CD1c-positive myeloid dendritic cell (primary cell): ENCODE measurements at regions not wholly inside any gene's neighbourhood (a gene's known extent, or its start where the extent isn't known, plus 50 kb on each side); places are given as distances from the start of the nearest gene placed in this dataset.
A peak's percentile ranks its signal among the peaks of the same experiment; 100 is the strongest.

Source experiments
- DNase-seq: peaks from one replicate; pipeline ENCODE4 v3.0.0-alpha.2; 2016; ENCODE audit errors: extremely low spot score

- DNase-seq: no peak
These were observed 128.8 kb upstream of the FOXF1 start for GRCh38 chr16:86381491-86381890.

GRCh38 chr16:86382067-86382773, 128.1 kb upstream of the FOXF1 start:
- no peak for DNase-seq

- DNase-seq: no peak
These were observed 127.4 kb upstream of the FOXF1 start for GRCh38 chr16:86382774-86383407.

- DNase-seq: peak; percentile 30
These were observed 126.7 kb upstream of the FOXF1 start for GRCh38 chr16:86383488-86384262.

- peak; percentile 34 for DNase-seq
These were observed 126.1 kb upstream of the FOXF1 start for GRCh38 chr16:86384263-86384649.

- no peak for DNase-seq
These were observed 125.3 kb upstream of the FOXF1 start for GRCh38 chr16:86384980-86385379.

- DNase-seq: peak; percentile 60
These were observed 122.6 kb upstream of the FOXF1 start for GRCh38 chr16:86387468-86388440.

GRCh38 chr16:86388976-86389375, 121.4 kb upstream of the FOXF1 start:
- DNase-seq: no peak

- no peak for DNase-seq
These were observed 120.6 kb upstream of the FOXF1 start for GRCh38 chr16:86389566-86390328.

- DNase-seq: no peak
These were observed 120.0 kb upstream of the FOXF1 start for GRCh38 chr16:86390335-86390734.

GRCh38 chr16:86391486-86391885, 118.8 kb upstream of the FOXF1 start:
- no peak for DNase-seq

- no peak for DNase-seq
These were observed 118.3 kb upstream of the FOXF1 start for GRCh38 chr16:86391984-86392383.

- no peak for DNase-seq
These were observed 117.7 kb upstream of the FOXF1 start for GRCh38 chr16:86392436-86393152.

- no peak for DNase-seq
These were observed 116.3 kb upstream of the FOXF1 start for GRCh38 chr16:86393907-86394626.

GRCh38 chr16:86395477-86395876, 114.8 kb upstream of the FOXF1 start:
- DNase-seq: no peak

GRCh38 chr16:86396422-86396821, 113.9 kb upstream of the FOXF1 start:
- no peak for DNase-seq

GRCh38 chr16:86396901-86397311, 113.4 kb upstream of the FOXF1 start:
- DNase-seq: no peak

- no peak for DNase-seq
These were observed 112.1 kb upstream of the FOXF1 start for GRCh38 chr16:86398201-86398600.

GRCh38 chr16:86398622-86399021, 111.7 kb upstream of the FOXF1 start:
- no peak for DNase-seq

- no peak for DNase-seq
These were observed 109.2 kb upstream of the FOXF1 start for GRCh38 chr16:86401126-86401525.
